ENCODE measurements at regions not wholly inside any gene's neighbourhood (a gene's known extent, or its start where the extent isn't known, plus 50 kb on each side); places are given as distances from the start of the nearest gene placed in this dataset.
"Not testable (repeated sequence)": the region's sequence is repeated elsewhere in the genome, so short reads cannot be mapped to it uniquely, and the experiment has no call there.

GRCh38 chr16:29143739-29144668, 159.2 kb downstream of the LAT start:
- not testable (repeated sequence) for H3K36me3 ChIP-seq, H3K27me3 ChIP-seq, H3K9me3 ChIP-seq, H3K27ac ChIP-seq, H3K4me1 ChIP-seq
- H3K4me3 ChIP-seq: peak overlapping the region in 1 of 4 donors; percentile 19
- peak in 1 of 2 donors; percentile 59 for DNase-seq
- peak in 1 of 2 donors; percentile 60 for ATAC-seq (ENCODE audit: low FRiP score in 2 of 2)
- WGBS, 2 donors: 87 to 90% methylated on average over 14 to 18 of the region's 23 CpGs

- not testable (repeated sequence) for ATAC-seq (ENCODE audit: low FRiP score in 2 of 2); H3K27me3 ChIP-seq; H3K9me3 ChIP-seq; H3K36me3 ChIP-seq; H3K27ac ChIP-seq; H3K4me3 ChIP-seq; H3K4me1 ChIP-seq
- WGBS, 2 donors: 85 to 91% methylated on average over 10 to 14 of the region's 14 CpGs
- DNase-seq: peak in 1 of 2 donors; percentile 25
Measured at GRCh38 chr16:29142506-29142905, 157.7 kb downstream of the LAT start.

GRCh38 chr16:29141586-29142324, 156.9 kb downstream of the LAT start:
- no peak for TF ChIP-seq POLR2AphosphoS5 (IDR thresholded peaks at IDR 0.05)
- TF ChIP-seq POLR2A (IDR thresholded peaks at IDR 0.05): no peak
- no peak for TF ChIP-seq CTCF (IDR thresholded peaks at IDR 0.05)
- no peak for TF ChIP-seq EP300 (IDR thresholded peaks at IDR 0.05)
- H3K9me3 ChIP-seq: no peaks in the 10 kb centered on the region
- H3K27me3 ChIP-seq: no peaks in the 10 kb centered on the region
- no peak overlapping the region for H3K4me3 ChIP-seq
- peaks cover 0 to 6% (median 0%) of the 10 kb centered on the region in 4 donors for H3K36me3 ChIP-seq
- DNase-seq (peak in 1 of 2 donors; percentile 12), ATAC-seq (ENCODE audit: low FRiP score in 2 of 2) (no peak)
- H3K27ac ChIP-seq: no peak overlapping the region
- WGBS, 2 donors: 82 to 89% methylated on average over 28 to 33 of the region's 35 CpGs
- H3K4me1 ChIP-seq: no peaks in the 10 kb centered on the region

- H3K27ac ChIP-seq; ATAC-seq (ENCODE audit: low FRiP score in 2 of 2); H3K4me1 ChIP-seq; H3K36me3 ChIP-seq; H3K9me3 ChIP-seq; H3K4me3 ChIP-seq; H3K27me3 ChIP-seq: not testable (repeated sequence)
- WGBS, 2 donors: 92 to 94% methylated on average over 12 of the region's 12 CpGs
- DNase-seq: peak in 1 of 2 donors; percentile 33
Measured at GRCh38 chr16:29141121-29141520, 156.3 kb downstream of the LAT start.

GRCh38 chr16:29139901-29140855, 155.3 kb downstream of the LAT start:
- DNase-seq: peak in 1 of 2 donors; percentile 83
- H3K27me3 ChIP-seq; ATAC-seq (ENCODE audit: low FRiP score in 2 of 2); H3K36me3 ChIP-seq; H3K9me3 ChIP-seq; H3K4me3 ChIP-seq; H3K4me1 ChIP-seq; H3K27ac ChIP-seq: not testable (repeated sequence)
- 74 to 78% methylated on average over 35 to 40 of the region's 44 CpGs for WGBS, 2 donors

GRCh38 chr16:29139261-29139802, 154.5 kb downstream of the LAT start:
- DNase-seq: no peak

GRCh38 chr16:29138698-29139097, 153.8 kb downstream of the LAT start:
- not testable (repeated sequence) for H3K27me3 ChIP-seq; H3K27ac ChIP-seq; DNase-seq; H3K36me3 ChIP-seq; ATAC-seq (ENCODE audit: low FRiP score in 2 of 2); H3K9me3 ChIP-seq; H3K4me1 ChIP-seq; H3K4me3 ChIP-seq
- 75 to 90% methylated on average over 11 of the region's 11 CpGs for WGBS, 2 donors

More at GRCh38 chr16:29139261-29139802, 154.5 kb downstream of the LAT start:
- H3K4me3 ChIP-seq: no peak overlapping the region
- H3K36me3 ChIP-seq: no peaks in the 10 kb centered on the region
- 71 to 77% methylated on average over 9 to 10 of the region's 17 CpGs for WGBS, 2 donors
- no peak overlapping the region for H3K27ac ChIP-seq
- H3K4me1 ChIP-seq: no peaks in the 10 kb centered on the region
- TF ChIP-seq POLR2AphosphoS5 (IDR thresholded peaks at IDR 0.05): no peak
- no peak for TF ChIP-seq CTCF (IDR thresholded peaks at IDR 0.05)
- TF ChIP-seq EP300 (IDR thresholded peaks at IDR 0.05): no peak
- no peak for TF ChIP-seq POLR2A (IDR thresholded peaks at IDR 0.05)
- no peak for ATAC-seq (ENCODE audit: low FRiP score in 2 of 2)
- H3K27me3 ChIP-seq: no peaks in the 10 kb centered on the region
- no peaks in the 10 kb centered on the region for H3K9me3 ChIP-seq

- not testable (repeated sequence) for H3K9me3 ChIP-seq; H3K27me3 ChIP-seq; H3K27ac ChIP-seq; DNase-seq; H3K36me3 ChIP-seq; H3K4me3 ChIP-seq; ATAC-seq (ENCODE audit: low FRiP score in 2 of 2); H3K4me1 ChIP-seq
- 87 to 90% methylated on average over 12 to 24 of the region's 26 CpGs for WGBS, 2 donors
Measured at GRCh38 chr16:29137894-29138662, 153.2 kb downstream of the LAT start.

- not testable (repeated sequence) for ATAC-seq (ENCODE audit: low FRiP score in 2 of 2); H3K27ac ChIP-seq; H3K4me3 ChIP-seq; H3K9me3 ChIP-seq; DNase-seq; H3K36me3 ChIP-seq; H3K4me1 ChIP-seq; H3K27me3 ChIP-seq
- WGBS, 2 donors: 81 to 91% methylated on average over 7 of the region's 7 CpGs
Measured at GRCh38 chr16:29137461-29137860, 152.6 kb downstream of the LAT start.
